SK-N-SH treated with all-trans-retinoic acid at 6 μM for 48 hours (cell line): ENCODE measurements at regions not wholly inside any gene's neighbourhood (a gene's known extent, or its start where the extent isn't known, plus 50 kb on each side); places are given as distances from the start of the nearest gene placed in this dataset.

Experiments used
- CREB5 ChIP-seq: fragments of 250-450 bp; sonication (Bioruptor Pico); IDR thresholded peaks from 2 replicates; pipeline ENCODE4 v1.5.1; 2020; ENCODE audit warnings: low read depth, mild to moderate bottlenecking, moderate library complexity
- CSDC2 ChIP-seq: fragments of 250-450 bp; sonication (Bioruptor Pico); IDR thresholded peaks from 2 replicates; pipeline ENCODE4 v1.5.0; 2020; ENCODE audit warnings: mild to moderate bottlenecking, moderate library complexity
- ESRRG ChIP-seq: fragments of 250-450 bp; sonication (Bioruptor Pico); IDR thresholded peaks from 2 replicates; pipeline ENCODE4 v1.6.1; 2021; ENCODE audit warnings: mild to moderate bottlenecking
- OSR1 ChIP-seq: fragments of 250-450 bp; sonication (Bioruptor Pico); IDR thresholded peaks from 2 replicates; pipeline ENCODE4 v1.8.0; 2022; ENCODE audit warnings: moderate library complexity, mild to moderate bottlenecking, inconsistent platforms
- PATZ1 ChIP-seq: fragments of 250-450 bp; sonication (Bioruptor Pico); IDR thresholded peaks from 2 replicates; pipeline ENCODE4 v1.8.0; 2020; ENCODE audit warnings: mild to moderate bottlenecking, moderate library complexity, borderline replicate concordance
- PPARA ChIP-seq: fragments of 250-450 bp; sonication (Bioruptor Pico); IDR thresholded peaks from 2 replicates; pipeline ENCODE4 v1.5.0; 2020; ENCODE audit warnings: mild to moderate bottlenecking, borderline replicate concordance
- SNAI2 ChIP-seq: fragments of 250-450 bp; sonication (Bioruptor Pico); IDR thresholded peaks from 2 replicates; pipeline ENCODE4 v1.5.0; 2020; ENCODE audit warnings: mild to moderate bottlenecking, moderate library complexity
- ZC3H10 ChIP-seq: fragments of 250-450 bp; sonication (Bioruptor Pico); IDR thresholded peaks from 2 replicates; pipeline ENCODE4 v1.5.1; 2021; ENCODE audit warnings: mild to moderate bottlenecking, moderate library complexity
- ZFP3 ChIP-seq: fragments of 250-450 bp; sonication (Bioruptor Pico); IDR thresholded peaks from 2 replicates; pipeline ENCODE4 v1.5.0; 2020; ENCODE audit warnings: mild to moderate bottlenecking, moderate library complexity
- ZFP30 ChIP-seq: fragments of 450-650 bp; formaldehyde crosslinking; IDR thresholded peaks from 2 replicates; pipeline ENCODE4 v1.5.0; 2022; ENCODE audit warnings: mild to moderate bottlenecking, moderate library complexity
- ZNF70 ChIP-seq: fragments of 450-650 bp; formaldehyde crosslinking; IDR thresholded peaks from 2 replicates; pipeline ENCODE4 v1.5.0; 2020; ENCODE audit warnings: mild to moderate bottlenecking, moderate library complexity

- no peak for TF ChIP-seq PATZ1 (CRISPR knock-in tag)
- no peak for TF ChIP-seq PPARA (CRISPR knock-in tag)
- TF ChIP-seq ZC3H10: no peak
- TF ChIP-seq ESRRG (CRISPR knock-in tag): no peak
- TF ChIP-seq OSR1 (CRISPR knock-in tag): no peak
- TF ChIP-seq ZFP30 (CRISPR knock-in tag): no peak
- TF ChIP-seq SNAI2 (CRISPR knock-in tag): no peak
- no peak for TF ChIP-seq ZNF70
- no peak for TF ChIP-seq CREB5 (CRISPR knock-in tag)
- TF ChIP-seq CSDC2 (CRISPR knock-in tag): no peak
- no peak for TF ChIP-seq ZFP3 (CRISPR knock-in tag)
Measured at GRCh38 chr5:3140117-3140516, 388.6 kb upstream of the IRX2 start.
